HG02610 (cell line): ENCODE measurements at regions not wholly inside any gene's neighbourhood (a gene's known extent, or its start where the extent isn't known, plus 50 kb on each side); places are given as distances from the start of the nearest gene placed in this dataset.

Source experiments
- ATAC-seq: cut with Tn5 transposase; IDR thresholded peaks from one replicate; pipeline ENCODE4 v1.9.1; 2021; ENCODE audit warnings: mild to moderate bottlenecking, moderate library complexity; ENCODE audit not compliant: unreplicated experiment

DNA sequence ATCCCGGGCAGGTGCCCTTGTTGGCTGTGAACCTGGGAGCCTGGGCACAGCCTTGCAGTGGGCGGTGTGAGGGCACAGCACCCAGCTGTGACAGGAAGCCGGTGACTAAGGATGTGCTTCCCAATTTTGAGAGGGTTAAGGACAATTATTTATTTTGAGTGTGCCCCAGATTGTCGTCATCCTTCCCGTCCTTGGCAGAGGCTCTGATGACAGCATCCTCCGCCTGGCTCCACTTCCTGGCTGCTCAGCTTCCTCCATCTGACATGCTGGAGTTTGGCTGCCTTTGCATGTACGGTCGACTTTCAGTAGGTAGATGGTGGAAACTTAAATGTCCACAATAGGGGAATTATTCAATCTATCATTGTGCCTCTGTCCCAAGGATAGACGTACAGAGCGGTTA, 282.4 kb upstream of the EEF2KMT start:
- no peak for ATAC-seq

- ATAC-seq = no peak
Observed at GRCh38 chr16:5378531-5378930, 280.9 kb upstream of the EEF2KMT start.

- no peak for ATAC-seq
Observed at GRCh38 chr16:5377280-5377898, 279.8 kb upstream of the EEF2KMT start.

- no peak for ATAC-seq
Observed at GRCh38 chr16:5374184-5374583, 276.6 kb upstream of the EEF2KMT start.

- no peak for ATAC-seq
Observed at GRCh38 chr16:5367951-5368350, 270.4 kb upstream of the EEF2KMT start.

- no peak for ATAC-seq
Observed at GRCh38 chr16:5366126-5366525, 268.5 kb upstream of the EEF2KMT start.

GRCh38 chr16:5364186-5364585, 266.6 kb upstream of the EEF2KMT start:
- no peak for ATAC-seq

GRCh38 chr16:5361322-5361721, 263.7 kb upstream of the EEF2KMT start:
- no peak for ATAC-seq

- ATAC-seq = no peak
Observed at GRCh38 chr16:5354645-5355044, 257.1 kb upstream of the EEF2KMT start.

- no peak for ATAC-seq
Observed at GRCh38 chr16:5349670-5350517, 252.3 kb upstream of the EEF2KMT start.

- no peak for ATAC-seq
Observed at GRCh38 chr16:5349101-5349500, 251.5 kb upstream of the EEF2KMT start.

DNA sequence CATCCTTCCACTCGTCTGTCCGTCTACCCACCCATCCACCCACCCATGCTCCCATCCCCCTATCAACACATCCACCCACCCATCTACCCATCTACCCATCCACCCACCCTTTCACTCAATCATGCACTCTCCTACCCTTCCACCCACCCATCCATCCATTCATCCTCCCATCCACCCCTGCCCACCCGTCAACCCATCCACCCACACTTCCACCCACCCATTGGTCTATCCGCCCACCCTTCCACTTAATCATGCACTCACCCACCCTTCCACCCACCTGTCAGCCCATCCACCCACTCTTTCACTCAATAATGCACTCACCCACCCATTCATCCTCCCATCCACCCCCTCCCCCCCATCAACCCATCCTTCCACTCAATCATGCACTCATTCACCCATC, 250.0 kb upstream of the EEF2KMT start:
- ATAC-seq = no peak

DNA sequence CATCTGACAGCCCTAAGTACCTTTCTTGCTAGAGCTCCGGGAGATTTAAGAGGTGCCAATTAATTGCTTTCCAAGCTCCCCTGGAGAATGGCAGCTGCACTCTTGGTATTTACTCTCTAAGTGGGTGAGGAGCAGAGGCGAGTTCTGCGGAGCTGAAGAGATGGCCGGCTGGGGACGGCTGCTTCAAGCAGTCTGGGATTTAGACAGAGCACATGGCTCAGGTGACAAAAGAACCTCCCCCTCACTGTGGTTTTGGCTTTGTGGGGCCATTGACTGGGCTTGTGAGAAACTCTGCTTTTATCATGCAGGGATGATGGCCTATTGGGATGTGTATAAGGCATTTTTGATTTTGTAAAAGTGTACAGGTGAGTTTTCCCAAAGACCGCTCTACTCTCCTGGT, 239.3 kb upstream of the EEF2KMT start:
- ATAC-seq = no peak

- no peak for ATAC-seq
Observed at GRCh38 chr16:5333991-5334390, 236.4 kb upstream of the EEF2KMT start.

- no peak for ATAC-seq
Observed at GRCh38 chr16:5333126-5333525, 235.5 kb upstream of the EEF2KMT start.

GRCh38 chr16:5330058-5330457, 232.5 kb upstream of the EEF2KMT start:
- no peak for ATAC-seq

DNA sequence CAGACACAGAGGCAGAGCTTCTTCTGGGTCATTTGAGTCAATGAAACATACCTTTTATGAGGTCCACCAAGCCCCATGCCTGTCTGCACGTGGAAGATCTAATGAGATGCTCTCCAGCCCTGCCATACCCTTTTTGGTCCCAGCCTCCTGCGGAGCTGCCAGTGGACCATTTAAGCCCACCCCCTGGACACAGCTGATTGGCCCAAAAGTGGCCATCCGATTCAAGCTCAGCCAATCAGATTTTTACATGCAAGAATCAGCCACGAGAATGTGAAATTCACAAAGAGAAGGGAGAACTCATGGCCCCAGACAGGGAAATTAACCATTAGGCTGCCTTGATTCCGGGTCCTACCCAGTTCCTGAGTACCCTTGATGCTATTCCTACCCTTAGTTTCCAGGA, 231.0 kb upstream of the EEF2KMT start:
- no peak for ATAC-seq

DNA sequence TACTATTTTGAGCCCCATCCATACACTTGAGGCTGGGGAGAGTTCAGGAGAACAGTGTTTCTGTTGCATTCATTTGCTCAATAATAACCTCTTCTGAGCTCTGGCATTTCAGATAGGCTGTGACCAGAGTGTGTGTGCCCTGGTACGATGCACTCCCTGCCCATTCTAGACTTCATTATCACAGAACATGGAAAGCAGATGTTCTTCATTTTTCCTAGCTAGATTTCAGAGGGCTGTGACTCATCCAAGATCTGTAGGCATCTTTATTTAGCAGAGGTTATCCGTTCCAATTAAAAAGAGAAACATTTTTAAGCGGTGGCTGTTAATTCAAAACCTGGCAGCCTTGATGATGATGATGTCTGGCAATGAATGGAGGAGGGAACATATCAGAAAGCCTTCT, 228.8 kb upstream of the EEF2KMT start:
- no peak for ATAC-seq

- no peak for ATAC-seq
Observed at GRCh38 chr16:5325932-5326331, 228.3 kb upstream of the EEF2KMT start.

DNA sequence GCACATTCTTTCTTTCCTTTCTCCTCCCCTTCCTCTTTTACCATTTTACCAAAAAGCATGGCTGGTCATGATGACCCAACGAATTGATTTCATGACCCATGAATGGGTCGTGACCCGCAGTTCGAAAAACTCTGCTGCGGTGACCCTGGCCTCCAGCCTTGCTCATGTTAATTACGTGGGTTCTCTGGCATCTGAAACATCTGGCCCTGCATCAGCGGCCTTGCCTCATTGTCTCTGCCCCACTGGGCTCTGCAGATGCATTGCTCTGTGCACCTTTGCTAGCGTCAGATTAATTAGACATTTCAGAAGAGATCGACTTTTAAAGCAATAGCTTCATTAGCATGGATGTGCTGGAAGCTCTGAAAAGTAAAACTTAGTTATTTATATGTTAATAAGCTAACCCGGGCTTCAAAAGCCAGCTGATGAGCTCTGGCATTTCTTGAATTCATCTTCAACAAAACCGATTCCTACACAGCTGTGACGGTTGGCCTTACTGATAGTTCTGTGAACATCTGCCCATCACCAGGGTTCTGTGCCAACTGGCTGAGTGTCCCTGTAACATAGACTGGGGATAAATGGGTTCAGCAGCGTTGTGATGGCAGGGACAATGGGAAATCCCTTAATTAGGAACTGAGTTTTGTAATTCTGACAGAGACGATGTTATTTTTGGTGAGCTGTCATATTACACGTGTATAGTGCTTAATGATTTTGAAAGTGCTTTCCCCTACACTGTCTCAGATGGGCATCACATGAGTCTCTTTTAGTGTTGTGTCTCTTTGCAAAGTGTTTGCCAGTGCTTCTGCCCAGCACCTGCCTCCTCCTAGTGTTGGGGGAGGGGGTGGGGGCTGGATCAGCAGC, 225.9 kb upstream of the EEF2KMT start:
- no peak for ATAC-seq

DNA sequence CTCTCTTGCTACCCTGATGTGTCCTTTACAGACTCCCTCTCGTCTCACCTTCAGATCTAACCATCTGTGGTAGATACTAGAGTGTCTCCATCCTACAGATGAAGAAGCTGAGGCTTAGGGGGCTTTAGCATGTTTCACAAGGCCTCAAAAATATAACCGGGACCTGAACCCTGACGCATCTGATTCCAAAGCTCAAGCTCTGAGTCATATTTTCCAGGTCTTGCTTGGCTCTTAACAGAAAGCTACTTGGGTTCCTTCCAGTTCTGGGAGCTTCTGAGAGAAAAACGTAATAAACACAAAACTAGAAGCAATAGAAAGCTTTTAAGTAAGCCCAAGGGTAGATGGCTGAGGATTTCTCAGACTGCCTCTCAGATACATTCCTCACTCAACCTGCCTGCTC, 224.3 kb upstream of the EEF2KMT start:
- no peak for ATAC-seq

DNA sequence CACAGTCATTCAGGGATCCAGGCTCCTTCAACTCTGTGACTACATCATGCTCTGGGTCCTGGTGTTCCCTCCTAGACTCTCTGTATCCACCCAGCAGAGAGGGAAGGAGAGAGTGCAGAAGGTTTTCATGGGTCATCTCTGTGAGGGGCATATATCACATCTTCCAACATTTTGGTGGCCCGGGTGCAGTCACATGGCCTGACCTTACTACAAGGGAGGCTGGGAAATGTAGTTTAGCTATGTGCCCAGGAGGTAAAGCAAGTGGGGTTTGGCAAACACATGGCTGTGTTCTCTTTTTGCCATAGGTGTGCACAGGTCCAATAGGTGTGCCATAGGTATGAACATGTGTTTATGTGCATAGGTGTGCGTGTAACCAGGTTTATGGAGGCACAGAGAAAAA, 222.2 kb upstream of the EEF2KMT start:
- no peak for ATAC-seq
